B cell (primary cell): ENCODE measurements at regions not wholly inside any gene's neighbourhood (a gene's known extent, or its start where the extent isn't known, plus 50 kb on each side); places are given as distances from the start of the nearest gene placed in this dataset.
"Not testable (repeated sequence)": the region's sequence is repeated elsewhere in the genome, so short reads cannot be mapped to it uniquely, and the experiment has no call there.

Experiments used
- ATAC-seq: fragments of 200-7000 bp; cut with Tn5 transposase; one replicate; pipeline ENCODE4 v1.10.0; 2021; ENCODE audit warnings: low read depth, mild to moderate bottlenecking, moderate number of reproducible peaks, moderate library complexity
- CTCF ChIA-PET: fragments of 350-600 bp; sonication (Branson Sonifier 250); formaldehyde crosslinking; loops from one replicate; lab custom pipeline; 2021; ENCODE audit warnings: antibody characterized with exemption, inconsistent platforms; lab: Charles Lee
- POLR2A ChIA-PET: fragments of 350-600 bp; sonication (Branson Sonifier 250); formaldehyde crosslinking; loops from one replicate; lab custom pipeline; 2021; ENCODE audit warnings: antibody characterized with exemption; lab: Charles Lee
- DNase-seq: peaks from one replicate; pipeline ENCODE4 v3.0.0; 2013
- H2AFZ ChIP-seq: 2 replicates; pipeline ENCODE4 v1.6.1; 2012; ENCODE audit warnings: mild to moderate bottlenecking, low read depth, low read length; ENCODE audit not compliant: insufficient read depth, poor library complexity, severe bottlenecking
- H3K27ac ChIP-seq, 2 donors: 1 replicate in 1 of 2; 2 replicates in 1 of 2; pipeline ENCODE4 v1.5.1; 2012 to 2013; ENCODE audit warnings: low read length in 2 of 2, mild to moderate bottlenecking in 2 of 2, moderate library complexity in 1 of 2
- H3K27me3 ChIP-seq, 4 experiments: fragments of 200-600 bp in 1 of 4; sonication (generic) in 1 of 4; replicated peaks in 1 of 4; 1 replicate in 2 of 4; 2 replicates in 2 of 4; pipeline versions ENCODE4 v1.6.1 to v1.7.0; 2013 to 2016; ENCODE audit warnings: low read length in 3 of 4, mild to moderate bottlenecking in 2 of 4, mixed read lengths in 1 of 4, moderate library complexity in 1 of 4; ENCODE audit not compliant: insufficient read depth in 4 of 4, control insufficient read depth in 3 of 4; ENCODE audit errors: control extremely low read depth in 1 of 4
- H3K36me3 ChIP-seq, 2 experiments: replicated peaks in 1 of 2; 1 replicate in 1 of 2; 2 replicates in 1 of 2; pipeline versions ENCODE4 v1.6.1 to v1.7.1; 2013; ENCODE audit warnings: low read length in 1 of 2; ENCODE audit not compliant: insufficient read depth in 2 of 2, control insufficient read depth in 1 of 2; ENCODE audit errors: control extremely low read depth in 1 of 2, extremely low read depth in 1 of 2
- H3K4me1 ChIP-seq, 2 donors: fragments of 200-600 bp in 1 of 2; sonication (generic) in 1 of 2; 1 replicate in 1 of 2; 2 replicates in 1 of 2; pipeline versions ENCODE4 v1.5.1 to v1.6.1; 2013 to 2017; ENCODE audit warnings: low read length in 2 of 2; ENCODE audit not compliant: control insufficient read depth in 2 of 2, insufficient read depth in 2 of 2
- H3K4me2 ChIP-seq: replicated peaks from 2 replicates; pipeline ENCODE3; 2012; ENCODE audit warnings: mild to moderate bottlenecking, low read depth, low read length; ENCODE audit not compliant: poor library complexity, severe bottlenecking
- H3K4me3 ChIP-seq, 5 experiments: fragments of 200-600 bp in 1 of 5; sonication (generic) in 1 of 5; 1 replicate in 3 of 5; 2 replicates in 2 of 5; pipeline versions ENCODE4 v1.5.1 to v1.7.0; 2011 to 2016; ENCODE audit warnings: low read length in 4 of 5, mild to moderate bottlenecking in 4 of 5, low read depth in 2 of 5, control low read depth in 1 of 5, moderate library complexity in 1 of 5; ENCODE audit not compliant: insufficient read depth in 1 of 5; ENCODE audit errors: control extremely low read depth in 1 of 5, extremely low read depth in 1 of 5
- H3K79me2 ChIP-seq: fragments of 200-600 bp; sonication (generic); one replicate; pipeline ENCODE4 v1.6.0; 2016; ENCODE audit warnings: low read length; ENCODE audit not compliant: control insufficient read depth, insufficient read depth
- H3K9ac ChIP-seq: fragments of 200-600 bp; sonication (generic); 2 replicates; pipeline ENCODE4 v1.6.1; 2017; ENCODE audit warnings: mild to moderate bottlenecking, low read length, moderate library complexity
- H3K9me3 ChIP-seq, 3 donors: one replicate each; pipeline versions ENCODE4 v1.6.1 to v1.7.1; 2013; ENCODE audit warnings: low read length in 2 of 3; ENCODE audit not compliant: control insufficient read depth in 2 of 3, insufficient read depth in 1 of 3; ENCODE audit errors: control extremely low read depth in 1 of 3
- H4K20me1 ChIP-seq: 2 replicates; pipeline ENCODE4 v1.6.0; 2012; ENCODE audit warnings: mild to moderate bottlenecking, low read length; ENCODE audit not compliant: insufficient read depth, control insufficient read depth, poor library complexity, severe bottlenecking
- H3K27ac Mint-ChIP-seq: one replicate; pipeline ENCODE4 v1.8.0; 2021; ENCODE audit warnings: mixed read lengths
- H3K27me3 Mint-ChIP-seq: one replicate; pipeline ENCODE4 v1.8.0; 2021; ENCODE audit warnings: mixed read lengths
- H3K4me1 Mint-ChIP-seq: one replicate; pipeline ENCODE4 v1.8.0; 2021; ENCODE audit warnings: mixed read lengths
- H3K4me3 Mint-ChIP-seq: one replicate; pipeline ENCODE4 v1.8.0; 2021; ENCODE audit warnings: mixed read lengths
- H3K9me3 Mint-ChIP-seq: one replicate; pipeline ENCODE4 v1.8.0; 2022; ENCODE audit warnings: mixed read lengths; ENCODE audit not compliant: insufficient read depth
- CTCF ChIP-seq: fragments of 200-600 bp; IDR thresholded peaks from one replicate; pipeline ENCODE4 v1.8.0; 2022; ENCODE audit warnings: antibody characterized with exemption, mild to moderate bottlenecking
- EZH2 ChIP-seq: IDR thresholded peaks from 2 replicates; pipeline ENCODE4 v1.6.1; 2012; ENCODE audit warnings: borderline replicate concordance, low read depth, mild to moderate bottlenecking, moderate library complexity, low read length; ENCODE audit not compliant: insufficient read depth, poor library complexity, severe bottlenecking
- WGBS: methylation state at CpG from one replicate; pipeline ENCODE4 v1.1.5; 2013; ENCODE audit warnings: missing lambda C conversion rate; ENCODE audit not compliant: insufficient coverage; 5-methylcytosine and 5-hydroxymethylcytosine counted together
- intact Hi-C: fragments of 100-400 bp; cut with micrococcal nuclease; formaldehyde crosslinking; loops from one replicate; pipeline ENCODE4 v1.10.0; 2022

- Histone ChIP-seq H3K4me2 (no peak overlapping the region), H3K36me3 (no peaks in the 10 kb centered on the region), H3K79me2 (no peaks in the 10 kb centered on the region), H3K27me3 (no peaks in the 10 kb centered on the region), H3K9ac (no peak overlapping the region), H3K9me3 (no peaks in the 10 kb centered on the region), H3K27ac (no peak overlapping the region), H3K4me3 (no peak overlapping the region), H2AFZ (no peak overlapping the region), H3K4me1 (no peaks in the 10 kb centered on the region), H4K20me1 (no peaks in the 10 kb centered on the region)
- ATAC-seq: no peak
- ChIA-PET POLR2A (no interaction called here), CTCF (no interaction called here)
- Mint-ChIP-seq H3K4me1 (no peaks in the 10 kb centered on the region), H3K27me3 (no peaks in the 10 kb centered on the region), H3K27ac (no peak overlapping the region), H3K9me3 (no peaks in the 10 kb centered on the region), H3K4me3 (no peak overlapping the region)
- DNase-seq: no peak
- TF ChIP-seq CTCF (no peak), EZH2 (no peak)
- WGBS: 100% methylated on average over 2 of the region's 2 CpGs
- intact Hi-C loops: no loop called here
Measured at GRCh38 chr5:130616161-130616560, 548.9 kb downstream of the HINT1 start.

- no peak for DNase-seq
- H2AFZ ChIP-seq: no peak overlapping the region
- TF ChIP-seq CTCF: no peak
- no peak for TF ChIP-seq EZH2
- no peak for ATAC-seq
- POLR2A ChIA-PET: no interaction called here
- intact Hi-C loops: no loop called here
- H3K9me3 Mint-ChIP-seq: peaks cover 2% of the 10 kb centered on the region
- no peaks in the 10 kb centered on the region for H3K27me3 ChIP-seq
- no peak overlapping the region for H3K27ac ChIP-seq
- no peak overlapping the region for H3K4me3 ChIP-seq
- H3K4me1 ChIP-seq: no peaks in the 10 kb centered on the region
- no peak overlapping the region for H3K27ac Mint-ChIP-seq
- H3K4me2 ChIP-seq: no peak overlapping the region
- no peaks in the 10 kb centered on the region for H3K79me2 ChIP-seq
- CTCF ChIA-PET: no interaction called here
- H3K36me3 ChIP-seq: no peaks in the 10 kb centered on the region
- no peaks in the 10 kb centered on the region for H3K4me1 Mint-ChIP-seq
- no peak overlapping the region for H3K4me3 Mint-ChIP-seq
- no peaks in the 10 kb centered on the region for H4K20me1 ChIP-seq
- no peaks in the 10 kb centered on the region for H3K27me3 Mint-ChIP-seq
- H3K9ac ChIP-seq: no peak overlapping the region
- peaks cover 0 to 4% (median 0%) of the 10 kb centered on the region in 3 donors for H3K9me3 ChIP-seq
Measured at GRCh38 chr5:130605234-130605633, 559.8 kb downstream of the HINT1 start.

GRCh38 chr5:130596647-130597046 is 568.4 kb downstream of the HINT1 start:
- ATAC-seq, H3K4me3 Mint-ChIP-seq, H4K20me1 ChIP-seq, H2AFZ ChIP-seq, H3K36me3 ChIP-seq, H3K4me2 ChIP-seq, H3K27ac ChIP-seq, POLR2A ChIA-PET, H3K27ac Mint-ChIP-seq, DNase-seq, H3K4me3 ChIP-seq, H3K27me3 Mint-ChIP-seq, H3K4me1 ChIP-seq, H3K9me3 ChIP-seq, H3K9me3 Mint-ChIP-seq, H3K4me1 Mint-ChIP-seq, intact Hi-C loops, CTCF ChIA-PET, H3K27me3 ChIP-seq, H3K79me2 ChIP-seq, H3K9ac ChIP-seq: not testable (repeated sequence)
- no CpG with 5 or more reads among the region's 25 CpGs for WGBS
